GM10266 (cell line): ENCODE measurements at regions not wholly inside any gene's neighbourhood (a gene's known extent, or its start where the extent isn't known, plus 50 kb on each side); places are given as distances from the start of the nearest gene placed in this dataset.

ENCODE experiments used
- DNase-seq: peaks from one replicate; pipeline ENCODE4 v3.0.0; 2012; ENCODE audit errors: extremely low spot score
- TF ChIP-seq, protein P1 (sequence below): IDR thresholded peaks from 2 replicates; pipeline ENCODE4 v1.5.1; 2012; ENCODE audit warnings: mild to moderate bottlenecking, low read depth; ENCODE audit not compliant: control insufficient read depth, insufficient read depth; ENCODE audit errors: missing control alignments

DNA sequence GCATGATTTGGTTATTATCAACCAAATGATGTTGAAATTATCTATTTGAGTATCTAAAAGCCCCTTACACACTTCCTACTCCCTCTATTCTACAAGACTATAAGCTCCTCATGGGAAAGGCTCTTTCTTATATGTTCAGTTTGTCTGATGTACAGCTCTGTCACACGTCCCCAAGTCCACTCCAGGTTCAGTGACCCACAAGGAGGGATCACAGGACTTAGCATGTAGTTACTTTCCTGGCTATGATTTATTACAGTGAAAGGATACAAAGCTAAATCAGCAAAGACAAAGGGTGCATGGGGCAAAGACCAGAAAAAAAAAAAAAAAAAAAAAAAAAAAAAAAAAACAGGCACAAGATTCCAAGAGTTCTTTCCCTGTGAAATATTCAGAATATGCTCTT is 125.6 kb upstream of the TMEM106B start:
- DNase-seq: no peak
- TF ChIP-seq, protein P1, sequence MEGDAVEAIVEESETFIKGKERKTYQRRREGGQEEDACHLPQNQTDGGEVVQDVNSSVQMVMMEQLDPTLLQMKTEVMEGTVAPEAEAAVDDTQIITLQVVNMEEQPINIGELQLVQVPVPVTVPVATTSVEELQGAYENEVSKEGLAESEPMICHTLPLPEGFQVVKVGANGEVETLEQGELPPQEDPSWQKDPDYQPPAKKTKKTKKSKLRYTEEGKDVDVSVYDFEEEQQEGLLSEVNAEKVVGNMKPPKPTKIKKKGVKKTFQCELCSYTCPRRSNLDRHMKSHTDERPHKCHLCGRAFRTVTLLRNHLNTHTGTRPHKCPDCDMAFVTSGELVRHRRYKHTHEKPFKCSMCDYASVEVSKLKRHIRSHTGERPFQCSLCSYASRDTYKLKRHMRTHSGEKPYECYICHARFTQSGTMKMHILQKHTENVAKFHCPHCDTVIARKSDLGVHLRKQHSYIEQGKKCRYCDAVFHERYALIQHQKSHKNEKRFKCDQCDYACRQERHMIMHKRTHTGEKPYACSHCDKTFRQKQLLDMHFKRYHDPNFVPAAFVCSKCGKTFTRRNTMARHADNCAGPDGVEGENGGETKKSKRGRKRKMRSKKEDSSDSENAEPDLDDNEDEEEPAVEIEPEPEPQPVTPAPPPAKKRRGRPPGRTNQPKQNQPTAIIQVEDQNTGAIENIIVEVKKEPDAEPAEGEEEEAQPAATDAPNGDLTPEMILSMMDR: no peak

DNA sequence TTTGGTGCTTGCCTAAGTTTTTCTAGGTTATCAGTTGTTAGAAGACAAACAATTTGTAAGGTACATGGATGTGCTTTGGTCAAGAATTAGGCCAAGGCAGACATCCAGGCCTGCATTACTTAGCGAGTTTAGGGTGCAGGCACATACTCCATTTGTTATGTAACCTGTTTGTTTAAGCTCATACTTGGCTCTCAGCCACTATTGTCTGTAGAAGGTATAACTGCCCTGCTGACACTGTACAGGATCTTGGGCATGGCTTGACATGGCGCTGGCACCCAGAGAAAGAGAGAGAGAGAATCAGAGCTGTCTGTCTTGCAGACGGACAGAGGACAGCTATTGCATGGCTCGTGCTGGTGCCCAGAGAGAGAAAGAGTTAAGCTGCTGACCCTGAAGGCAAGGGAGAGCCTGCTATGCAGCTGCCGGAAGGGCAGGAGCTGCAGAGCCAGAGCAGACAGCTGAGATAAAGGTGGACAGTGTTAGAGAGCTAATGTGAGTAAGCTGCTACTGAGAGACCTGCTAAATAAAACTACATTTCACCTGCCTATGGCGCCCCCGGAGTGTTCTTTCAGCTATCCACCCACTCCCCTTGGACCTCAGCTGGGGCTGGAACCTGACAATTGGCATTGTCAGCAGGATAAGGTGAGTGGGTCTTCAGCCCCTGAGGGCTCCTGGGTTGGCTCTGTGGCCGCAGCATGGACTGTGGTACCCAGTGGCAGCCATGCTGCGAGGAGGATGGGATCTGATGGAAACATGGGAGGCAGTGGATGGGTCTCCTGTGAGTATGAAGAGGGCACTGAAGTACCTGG is 120.9 kb upstream of the TMEM106B start:
- TF ChIP-seq, protein P1: no peak
- no peak for DNase-seq

DNA sequence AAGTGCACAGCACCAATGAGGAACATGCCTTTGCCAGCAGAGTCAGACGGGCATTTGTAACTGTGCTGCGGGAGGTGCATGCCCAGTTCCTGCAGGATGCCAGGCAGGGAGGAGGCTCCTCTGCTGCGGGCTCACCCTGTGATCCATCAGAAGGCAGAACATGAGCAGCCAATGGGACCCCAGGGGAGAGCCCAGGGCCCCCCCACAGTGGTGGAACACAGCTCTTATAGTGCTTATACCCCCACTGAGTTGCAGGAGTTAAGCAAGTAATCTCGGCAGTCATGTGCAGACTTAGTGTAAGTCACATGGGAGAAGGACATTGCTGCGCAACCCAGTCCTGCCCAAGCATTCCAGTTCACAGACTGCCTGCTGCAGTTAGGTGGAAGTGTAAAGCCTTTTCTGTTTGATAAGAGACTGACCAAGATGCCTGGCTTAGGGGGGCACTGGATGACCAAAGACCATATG is 120.3 kb upstream of the TMEM106B start:
- TF ChIP-seq, protein P1: no peak
- no peak for DNase-seq

DNA sequence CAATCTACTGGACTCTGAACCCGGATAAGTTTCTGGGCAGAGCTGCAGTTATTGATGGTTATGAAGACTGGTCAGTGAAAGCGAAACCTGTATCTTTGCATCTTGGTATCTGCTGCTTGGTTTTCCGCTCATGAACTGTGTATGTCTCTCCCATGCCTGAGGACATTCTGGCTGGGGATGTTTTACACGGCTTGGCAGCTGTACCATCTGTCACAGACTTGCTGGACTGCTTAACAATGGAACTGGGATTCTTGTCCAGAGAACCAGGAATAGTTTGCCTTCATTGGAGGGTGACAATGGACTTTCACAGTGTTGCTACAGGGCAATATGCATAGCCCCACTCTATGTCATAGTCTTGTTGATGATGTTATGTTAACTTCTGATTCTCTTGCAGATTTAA is 119.9 kb upstream of the TMEM106B start:
- DNase-seq: no peak
- TF ChIP-seq, protein P1: no peak

DNA sequence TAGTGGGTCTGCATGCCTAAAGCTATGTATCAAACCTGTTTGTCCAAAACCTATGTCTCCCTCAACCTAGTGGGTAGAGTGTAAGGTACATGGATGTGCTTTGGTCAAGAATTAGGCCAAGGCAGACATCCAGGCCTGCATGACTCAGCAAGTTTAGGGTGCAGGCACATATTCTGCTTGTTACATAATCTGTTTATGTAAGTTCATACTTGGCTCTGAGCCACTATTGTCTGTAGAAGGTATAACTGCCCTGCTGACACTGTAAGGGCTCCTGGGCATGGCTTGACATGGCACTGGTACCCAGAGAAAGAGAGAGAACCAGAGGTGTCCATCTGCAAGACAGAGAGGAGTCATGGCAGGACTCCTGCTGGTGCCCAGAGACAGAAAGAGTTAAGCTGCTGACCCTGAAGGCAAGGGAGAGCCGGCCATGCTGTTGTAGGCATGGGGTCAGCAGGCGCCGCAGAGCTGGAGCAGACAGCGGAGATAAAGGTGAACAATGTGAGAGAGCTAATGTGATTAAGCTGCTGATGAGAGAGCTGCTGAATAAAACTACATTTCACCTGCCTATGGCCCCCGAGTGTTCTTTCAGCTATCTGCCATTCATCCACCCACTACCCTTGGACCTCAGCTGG is 118.5 kb upstream of the TMEM106B start:
- DNase-seq: no peak
- TF ChIP-seq, protein P1: no peak

DNA sequence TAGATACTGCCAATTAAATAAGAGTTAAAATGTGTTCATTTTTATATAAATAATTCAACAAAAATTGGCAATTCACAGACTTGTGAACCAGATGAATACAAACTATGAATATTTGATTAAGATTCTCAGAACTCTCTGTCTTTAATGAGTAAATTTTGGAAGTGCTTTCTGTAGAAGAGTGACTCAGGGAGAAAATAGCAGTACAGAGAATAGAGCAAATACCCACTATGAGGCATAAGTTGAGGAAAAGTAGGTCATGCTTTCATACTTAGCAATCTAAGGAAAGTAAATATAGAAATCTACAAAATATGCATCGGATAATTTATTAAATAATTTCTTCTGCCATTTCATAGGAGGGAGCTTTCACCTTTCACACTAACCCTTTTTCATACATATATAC is 117.7 kb upstream of the TMEM106B start:
- TF ChIP-seq, protein P1: no peak
- no peak for DNase-seq

DNA sequence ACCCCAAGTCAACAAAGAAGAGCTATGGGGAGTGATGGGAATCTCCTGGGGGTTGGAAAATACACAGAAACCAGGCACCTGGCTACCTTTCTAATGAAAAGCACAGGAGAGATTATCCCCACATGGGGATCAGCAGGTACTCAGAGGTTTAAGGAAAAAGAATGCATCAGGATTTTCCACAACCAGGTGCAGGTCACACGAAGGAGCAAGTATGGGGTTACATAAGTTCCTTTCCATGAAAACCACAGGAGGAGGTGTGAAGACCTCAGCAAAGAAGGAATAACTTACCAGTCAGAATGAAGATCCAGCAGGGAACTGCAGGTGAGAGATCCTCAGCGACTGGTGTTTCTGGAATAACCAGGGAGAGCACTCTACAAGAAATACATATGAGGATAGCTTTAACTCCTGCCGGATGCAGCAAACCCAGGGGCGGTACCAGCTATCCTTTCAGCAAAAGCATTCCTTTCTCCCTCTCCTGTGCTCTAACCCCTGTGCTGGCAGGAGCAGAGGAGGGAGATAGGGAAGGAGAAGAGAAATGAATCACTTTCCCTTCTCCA is 116.7 kb upstream of the TMEM106B start:
- no peak for DNase-seq
- TF ChIP-seq, protein P1: no peak
